Peyer's patch (tissue), 4 donors: ENCODE measurements at regions not wholly inside any gene's neighbourhood (a gene's known extent, or its start where the extent isn't known, plus 50 kb on each side); places are given as distances from the start of the nearest gene placed in this dataset.
"Not testable (repeated sequence)": the region's sequence is repeated elsewhere in the genome, so short reads cannot be mapped to it uniquely, and the experiment has no call there.

ENCODE experiments used
- DNase-seq, 3 donors: peaks; one replicate each; pipeline ENCODE4 v3.0.0-alpha.2; 2017 to 2019
- H3K27ac ChIP-seq, 4 donors: fragments of 200-600 bp; sonication (generic); one replicate each; pipeline ENCODE4 v1.5.1; 2016 to 2019
- H3K27me3 ChIP-seq, 2 donors: fragments of 200-600 bp; sonication (generic); one replicate each; pipeline ENCODE4 v1.5.1; 2019
- H3K36me3 ChIP-seq, 3 donors: fragments of 200-600 bp; sonication (generic); one replicate each; pipeline ENCODE4 v1.5.1; 2016 to 2019
- H3K4me1 ChIP-seq, 4 donors: fragments of 200-600 bp; sonication (generic); one replicate each; pipeline ENCODE4 v1.5.1; 2016 to 2019
- H3K4me3 ChIP-seq, 4 donors: fragments of 200-600 bp; sonication (generic); 1 replicate in 3 of 4; 2 replicates in 1 of 4; pipeline ENCODE4 v1.5.1; 2016 to 2019; ENCODE audit warnings: mild to moderate bottlenecking in 1 of 4
- H3K9me3 ChIP-seq, 4 donors: fragments of 200-600 bp; sonication (generic); one replicate each; pipeline ENCODE4 v1.5.1; 2016 to 2019; ENCODE audit warnings: mild to moderate bottlenecking in 1 of 4
- CTCF ChIP-seq, 6 experiments: fragments of 450-650 bp in 4 of 6; fragments of 200-600 bp in 2 of 6; sonication (generic) in 1 of 6; IDR thresholded peaks; one replicate each; pipeline ENCODE4 v1.5.1; 2017 to 2019; ENCODE audit warnings: antibody characterized with exemption in 6 of 6, mild to moderate bottlenecking in 3 of 6, moderate library complexity in 1 of 6
- POLR2A ChIP-seq, 2 donors: fragments of 450-650 bp; IDR thresholded peaks; one replicate each; pipeline ENCODE4 v1.5.1; 2017; ENCODE audit warnings: antibody characterized with exemption in 2 of 2, mild to moderate bottlenecking in 2 of 2, moderate library complexity in 2 of 2

GRCh38 chr12:111240374-111240773 lies 128.5 kb downstream of the PHETA1 start:
- DNase-seq: no peak
- Histone ChIP-seq H3K4me3 (no peak overlapping the region), H3K36me3 (no peaks in the 10 kb centered on the region), H3K27ac (no peak overlapping the region), H3K27me3 (no peaks in the 10 kb centered on the region), H3K4me1 (no peaks in the 10 kb centered on the region), H3K9me3 (no peaks in the 10 kb centered on the region)
- TF ChIP-seq CTCF (IDR thresholded peaks at IDR 0.05): no peak
- TF ChIP-seq POLR2A (IDR thresholded peaks at IDR 0.05): no peak

- H3K27me3 ChIP-seq: no peaks in the 10 kb centered on the region
- no peaks in the 10 kb centered on the region for H3K36me3 ChIP-seq
- no peaks in the 10 kb centered on the region for H3K4me1 ChIP-seq
- H3K9me3 ChIP-seq: no peaks in the 10 kb centered on the region
- no peak overlapping the region for H3K27ac ChIP-seq
- TF ChIP-seq POLR2A (IDR thresholded peaks at IDR 0.05): no peak
- TF ChIP-seq CTCF (IDR thresholded peaks at IDR 0.05): no peak
- DNase-seq: no peak
- no peak overlapping the region for H3K4me3 ChIP-seq
These were observed 129.7 kb downstream of the PHETA1 start for GRCh38 chr12:111239235-111239634.

- TF ChIP-seq CTCF (IDR thresholded peaks at IDR 0.05): no peak
- no peak for TF ChIP-seq POLR2A (IDR thresholded peaks at IDR 0.05)
- H3K36me3 ChIP-seq: no peaks in the 10 kb centered on the region
- no peaks in the 10 kb centered on the region for H3K9me3 ChIP-seq
- DNase-seq: no peak
- H3K27me3 ChIP-seq: no peaks in the 10 kb centered on the region
- no peak overlapping the region for H3K4me3 ChIP-seq
- no peaks in the 10 kb centered on the region for H3K4me1 ChIP-seq
- H3K27ac ChIP-seq: no peak overlapping the region
These were observed 130.7 kb downstream of the PHETA1 start for GRCh38 chr12:111238075-111238734.

- not testable (repeated sequence) for H3K4me3 ChIP-seq, H3K9me3 ChIP-seq, DNase-seq, H3K4me1 ChIP-seq, H3K27ac ChIP-seq, H3K36me3 ChIP-seq, H3K27me3 ChIP-seq
These were observed 134.4 kb downstream of the PHETA1 start for GRCh38 chr12:111234491-111234890.

GRCh38 chr12:111233786-111234185 lies 135.1 kb downstream of the PHETA1 start:
- no peaks in the 10 kb centered on the region for H3K9me3 ChIP-seq
- no peaks in the 10 kb centered on the region for H3K36me3 ChIP-seq
- no peaks in the 10 kb centered on the region for H3K27me3 ChIP-seq
- no peak for TF ChIP-seq POLR2A (IDR thresholded peaks at IDR 0.05)
- TF ChIP-seq CTCF (IDR thresholded peaks at IDR 0.05): no peak
- H3K27ac ChIP-seq: no peak overlapping the region
- H3K4me1 ChIP-seq: no peaks in the 10 kb centered on the region
- no peak overlapping the region for H3K4me3 ChIP-seq
- no peak for DNase-seq

GRCh38 chr12:111230649-111231048 lies 138.2 kb downstream of the PHETA1 start:
- no peak overlapping the region for H3K4me3 ChIP-seq
- no peaks in the 10 kb centered on the region for H3K9me3 ChIP-seq
- no peaks in the 10 kb centered on the region for H3K4me1 ChIP-seq
- no peaks in the 10 kb centered on the region for H3K36me3 ChIP-seq
- H3K27ac ChIP-seq: no peak overlapping the region
- no peaks in the 10 kb centered on the region for H3K27me3 ChIP-seq
- TF ChIP-seq CTCF (IDR thresholded peaks at IDR 0.05) (no peak), POLR2A (IDR thresholded peaks at IDR 0.05) (no peak)
- DNase-seq: no peak
